ENCODE measurements at regions not wholly inside any gene's neighbourhood (a gene's known extent, or its start where the extent isn't known, plus 50 kb on each side); places are given as distances from the start of the nearest gene placed in this dataset.

- no peak for TF ChIP-seq REST (IDR thresholded peaks at IDR 0.05; ENCODE audit: insufficient read depth in 1 of 2, low read depth in 2 of 2, low read length in 1 of 2)
- TF ChIP-seq CTCF (IDR thresholded peaks at IDR 0.05) = no peak
- no peak for TF ChIP-seq SIN3A (IDR thresholded peaks at IDR 0.05; ENCODE audit: borderline replicate concordance, insufficient read depth, low read depth, low read length)
- TF ChIP-seq POLR2AphosphoS5 (IDR thresholded peaks at IDR 0.05; ENCODE audit: low read depth, low read length) = no peak
Measured at GRCh38 chr9:115775659-115776058, 377.9 kb upstream of the PAPPA start.
